Stimulated activated naive CD8-positive, alpha-beta T cell treated with anti-CD3 and anti-CD28 coated beads, Interleukin-15, Interleukin-2, amounts not matched to agents 100 ng/mL and 50 ng/mL, for 24 hours (primary cell): ENCODE measurements at regions not wholly inside any gene's neighbourhood (a gene's known extent, or its start where the extent isn't known, plus 50 kb on each side); places are given as distances from the start of the nearest gene placed in this dataset.
"Not testable (repeated sequence)": the region's sequence is repeated elsewhere in the genome, so short reads cannot be mapped to it uniquely, and the experiment has no call there.

Experiments used
- H3K27ac Mint-ChIP-seq: one replicate; pipeline ENCODE4 v1.8.0; 2021; ENCODE audit warnings: mild to moderate bottlenecking, mixed read lengths
- H3K27me3 Mint-ChIP-seq: one replicate; pipeline ENCODE4 v1.8.0; 2021; ENCODE audit warnings: mixed read lengths
- H3K36me3 Mint-ChIP-seq: one replicate; pipeline ENCODE4 v1.8.0; 2021; ENCODE audit warnings: low read depth, mixed read lengths
- H3K4me1 Mint-ChIP-seq: one replicate; pipeline ENCODE4 v1.8.0; 2021; ENCODE audit warnings: low read depth, mixed read lengths
- H3K4me3 Mint-ChIP-seq: one replicate; pipeline ENCODE4 v1.8.0; 2021; ENCODE audit warnings: mild to moderate bottlenecking, mixed read lengths
- H3K9me3 Mint-ChIP-seq: one replicate; pipeline ENCODE4 v1.8.0; 2021; ENCODE audit warnings: mixed read lengths

GRCh38 chr9:22838266-22838665 lies 391.6 kb downstream of the DMRTA1 start:
- Mint-ChIP-seq H3K9me3 (peaks cover 4% of the 10 kb centered on the region), H3K4me3 (no peak overlapping the region), H3K36me3 (no peaks in the 10 kb centered on the region), H3K27ac (no peak overlapping the region), H3K4me1 (no peaks in the 10 kb centered on the region), H3K27me3 (no peaks in the 10 kb centered on the region)

DNA sequence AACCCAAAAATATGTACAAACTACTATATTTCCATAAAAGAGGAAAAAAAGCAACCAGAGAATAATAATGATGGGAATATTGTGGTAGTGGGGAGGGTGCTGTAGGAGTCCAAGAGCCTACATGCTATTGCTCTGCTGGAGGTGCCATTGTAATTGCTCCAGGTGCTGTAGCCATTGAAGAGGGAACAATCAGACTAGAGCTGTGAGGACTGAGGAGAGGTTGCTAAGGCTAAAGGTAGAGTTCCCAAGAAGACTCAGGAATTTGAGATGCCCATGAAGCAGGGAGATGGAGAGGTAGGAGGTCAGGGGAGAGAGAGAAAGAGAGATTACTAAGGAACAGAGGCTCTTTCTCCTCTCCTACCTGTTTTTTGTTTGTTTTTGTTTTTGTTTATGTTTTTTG lies 394.0 kb downstream of the DMRTA1 start:
- Mint-ChIP-seq H3K9me3 (no peaks in the 10 kb centered on the region), H3K27me3 (no peaks in the 10 kb centered on the region), H3K36me3 (no peaks in the 10 kb centered on the region)

GRCh38 chr9:22845243-22845642 lies 398.6 kb downstream of the DMRTA1 start:
- H3K4me1 Mint-ChIP-seq, H3K27ac Mint-ChIP-seq, H3K9me3 Mint-ChIP-seq, H3K36me3 Mint-ChIP-seq, H3K4me3 Mint-ChIP-seq, H3K27me3 Mint-ChIP-seq: not testable (repeated sequence)

More for the DNA sequence above, 394.0 kb downstream of the DMRTA1 start:
- no peak overlapping the region for H3K4me3 Mint-ChIP-seq
- H3K4me1 Mint-ChIP-seq: no peaks in the 10 kb centered on the region
- no peak overlapping the region for H3K27ac Mint-ChIP-seq

GRCh38 chr9:22855980-22856379 lies 409.4 kb downstream of the DMRTA1 start:
- no peak overlapping the region for H3K4me3 Mint-ChIP-seq
- H3K4me1 Mint-ChIP-seq: no peaks in the 10 kb centered on the region
- no peak overlapping the region for H3K27ac Mint-ChIP-seq
- H3K36me3 Mint-ChIP-seq: no peaks in the 10 kb centered on the region
- peaks cover 14% of the 10 kb centered on the region for H3K9me3 Mint-ChIP-seq
- H3K27me3 Mint-ChIP-seq: no peaks in the 10 kb centered on the region

GRCh38 chr9:22857316-22857715 lies 410.7 kb downstream of the DMRTA1 start:
- H3K9me3 Mint-ChIP-seq: peaks cover 16% of the 10 kb centered on the region
- no peaks in the 10 kb centered on the region for H3K27me3 Mint-ChIP-seq
- H3K4me3 Mint-ChIP-seq: no peak overlapping the region

DNA sequence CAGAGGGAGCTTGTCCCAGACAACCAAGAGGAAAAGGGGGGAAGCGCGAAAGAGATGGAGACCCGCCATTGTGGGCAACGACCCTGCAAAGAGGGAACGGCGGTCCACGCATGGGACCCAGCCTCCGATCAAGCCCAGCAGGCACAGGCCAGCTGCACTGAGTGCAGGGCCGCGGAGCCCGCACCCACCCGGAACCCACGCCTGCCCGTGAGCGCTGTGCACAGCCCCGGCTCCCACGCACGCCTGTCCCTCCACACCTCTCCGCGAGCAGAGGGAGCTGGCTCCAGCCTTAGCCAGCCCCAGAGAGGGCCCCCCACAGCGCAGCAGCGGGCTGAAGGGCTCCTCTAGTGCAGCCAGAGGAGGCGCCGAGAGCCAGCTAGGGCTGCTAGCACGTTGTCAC lies 416.5 kb downstream of the DMRTA1 start:
- no peaks in the 10 kb centered on the region for H3K36me3 Mint-ChIP-seq
- peaks cover 22% of the 10 kb centered on the region for H3K9me3 Mint-ChIP-seq
- no peaks in the 10 kb centered on the region for H3K27me3 Mint-ChIP-seq
- no peak overlapping the region for H3K27ac Mint-ChIP-seq
- no peak overlapping the region for H3K4me3 Mint-ChIP-seq
- no peaks in the 10 kb centered on the region for H3K4me1 Mint-ChIP-seq

More at GRCh38 chr9:22857316-22857715, 410.7 kb downstream of the DMRTA1 start:
- Mint-ChIP-seq H3K36me3 (no peaks in the 10 kb centered on the region), H3K27ac (no peak overlapping the region), H3K4me1 (no peaks in the 10 kb centered on the region)

GRCh38 chr9:22863736-22864135 lies 417.1 kb downstream of the DMRTA1 start:
- no peaks in the 10 kb centered on the region for H3K4me1 Mint-ChIP-seq
- H3K4me3 Mint-ChIP-seq: no peak overlapping the region
- peaks cover 22% of the 10 kb centered on the region for H3K9me3 Mint-ChIP-seq
- H3K36me3 Mint-ChIP-seq: no peaks in the 10 kb centered on the region
- no peak overlapping the region for H3K27ac Mint-ChIP-seq
- no peaks in the 10 kb centered on the region for H3K27me3 Mint-ChIP-seq

- Mint-ChIP-seq H3K27me3 (no peaks in the 10 kb centered on the region), H3K27ac (no peak overlapping the region), H3K9me3 (no peaks in the 10 kb centered on the region)
Measured at GRCh38 chr9:22893196-22893843, 446.7 kb downstream of the DMRTA1 start.

GRCh38 chr9:22898591-22898990 lies 452.0 kb downstream of the DMRTA1 start:
- H3K9me3 Mint-ChIP-seq: peaks cover 9% of the 10 kb centered on the region
- no peak overlapping the region for H3K4me3 Mint-ChIP-seq
- H3K27ac Mint-ChIP-seq: no peak overlapping the region
- no peaks in the 10 kb centered on the region for H3K4me1 Mint-ChIP-seq
- H3K36me3 Mint-ChIP-seq: no peaks in the 10 kb centered on the region
- no peaks in the 10 kb centered on the region for H3K27me3 Mint-ChIP-seq

More at GRCh38 chr9:22893196-22893843, 446.7 kb downstream of the DMRTA1 start:
- Mint-ChIP-seq H3K36me3 (no peaks in the 10 kb centered on the region), H3K4me1 (no peaks in the 10 kb centered on the region), H3K4me3 (no peak overlapping the region)

- Mint-ChIP-seq H3K36me3 (no peaks in the 10 kb centered on the region), H3K27ac (no peak overlapping the region), H3K27me3 (no peaks in the 10 kb centered on the region), H3K4me1 (no peaks in the 10 kb centered on the region), H3K4me3 (no peak overlapping the region), H3K9me3 (peaks cover 10% of the 10 kb centered on the region)
Measured at GRCh38 chr9:22911632-22912031, 465.0 kb downstream of the DMRTA1 start.

DNA sequence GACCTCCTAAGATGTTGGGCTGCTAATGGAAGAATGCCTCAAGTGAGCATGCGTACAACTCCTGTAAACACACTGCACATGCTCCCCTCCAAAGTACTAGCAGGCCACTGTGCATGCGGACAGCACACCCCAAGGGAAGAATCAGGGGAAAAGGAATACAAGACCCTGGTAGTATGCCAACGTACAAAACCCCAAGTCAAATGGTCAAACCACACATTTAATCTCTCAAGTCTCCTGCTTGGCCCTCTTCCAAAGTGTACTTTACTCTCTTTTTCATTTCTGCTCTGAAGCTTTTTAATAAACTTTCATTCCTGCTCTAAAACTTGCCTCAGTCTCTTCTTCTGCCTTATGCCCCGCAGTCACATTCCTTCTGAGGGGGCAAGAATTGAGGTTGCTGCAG lies 466.4 kb downstream of the DMRTA1 start:
- Mint-ChIP-seq H3K27me3 (no peaks in the 10 kb centered on the region), H3K27ac (no peak overlapping the region), H3K4me3 (no peak overlapping the region), H3K9me3 (peaks cover 10% of the 10 kb centered on the region), H3K4me1 (no peaks in the 10 kb centered on the region), H3K36me3 (no peaks in the 10 kb centered on the region)

DNA sequence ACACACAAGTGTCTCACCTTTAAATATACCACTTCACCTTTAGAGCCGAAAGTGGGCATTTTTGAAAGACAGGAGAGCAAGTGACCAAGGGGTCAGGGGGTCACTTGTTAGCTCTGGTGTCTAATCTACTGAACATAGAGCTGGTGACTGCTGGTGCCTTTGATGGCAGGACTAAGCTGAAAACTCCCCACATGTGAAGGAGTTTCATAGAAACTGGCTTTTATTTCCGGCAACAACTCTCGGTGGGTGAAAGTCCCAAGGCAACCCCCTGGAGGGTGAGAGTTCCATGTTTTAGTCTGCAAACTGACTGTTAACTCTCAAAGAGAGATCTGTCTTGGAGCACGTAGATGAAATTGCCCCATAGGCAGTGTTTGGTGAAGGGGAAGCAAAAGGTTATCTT lies 466.9 kb downstream of the DMRTA1 start:
- Mint-ChIP-seq H3K36me3 (no peaks in the 10 kb centered on the region), H3K4me3 (no peak overlapping the region), H3K27me3 (no peaks in the 10 kb centered on the region), H3K27ac (no peak overlapping the region), H3K9me3 (peaks cover 10% of the 10 kb centered on the region), H3K4me1 (no peaks in the 10 kb centered on the region)

GRCh38 chr9:22916148-22916547 lies 469.5 kb downstream of the DMRTA1 start:
- Mint-ChIP-seq H3K9me3 (no peaks in the 10 kb centered on the region), H3K27ac (no peak overlapping the region)

GRCh38 chr9:22919423-22919822 lies 472.8 kb downstream of the DMRTA1 start:
- Mint-ChIP-seq H3K9me3 (no peaks in the 10 kb centered on the region), H3K27me3 (no peaks in the 10 kb centered on the region), H3K4me1 (no peaks in the 10 kb centered on the region), H3K4me3 (no peak overlapping the region), H3K36me3 (no peaks in the 10 kb centered on the region), H3K27ac (no peak overlapping the region)

More at GRCh38 chr9:22916148-22916547, 469.5 kb downstream of the DMRTA1 start:
- no peak overlapping the region for H3K4me3 Mint-ChIP-seq
- no peaks in the 10 kb centered on the region for H3K36me3 Mint-ChIP-seq
- no peaks in the 10 kb centered on the region for H3K27me3 Mint-ChIP-seq
- no peaks in the 10 kb centered on the region for H3K4me1 Mint-ChIP-seq

DNA sequence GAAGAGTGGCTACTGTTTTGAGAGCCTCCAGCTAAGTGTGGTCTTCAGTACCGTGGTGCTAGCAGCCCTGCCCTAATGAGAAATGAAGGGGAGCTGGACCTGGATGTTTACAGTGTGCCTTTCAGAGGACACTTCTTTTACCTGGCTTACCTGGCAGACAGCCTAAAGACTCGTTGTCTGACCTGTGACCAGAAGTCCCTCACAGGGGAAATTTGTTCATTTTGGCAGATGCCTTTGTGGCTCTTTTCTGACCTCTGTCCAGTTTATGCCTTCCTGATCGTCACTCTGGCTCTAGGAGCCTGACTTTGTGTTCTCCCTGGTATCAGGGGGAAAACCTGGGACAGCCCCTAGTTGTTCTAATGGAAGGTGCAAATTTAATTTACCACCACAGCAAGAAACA lies 475.1 kb downstream of the DMRTA1 start:
- H3K27ac Mint-ChIP-seq: no peak overlapping the region
- H3K27me3 Mint-ChIP-seq: no peaks in the 10 kb centered on the region
- no peaks in the 10 kb centered on the region for H3K36me3 Mint-ChIP-seq
- no peak overlapping the region for H3K4me3 Mint-ChIP-seq
- H3K9me3 Mint-ChIP-seq: no peaks in the 10 kb centered on the region
- H3K4me1 Mint-ChIP-seq: no peaks in the 10 kb centered on the region

GRCh38 chr9:22922222-22922621 lies 475.6 kb downstream of the DMRTA1 start:
- Mint-ChIP-seq H3K27ac (no peak overlapping the region), H3K9me3 (no peaks in the 10 kb centered on the region), H3K4me1 (no peaks in the 10 kb centered on the region), H3K27me3 (no peaks in the 10 kb centered on the region), H3K36me3 (no peaks in the 10 kb centered on the region), H3K4me3 (no peak overlapping the region)
